ENCODE measurements at regions not wholly inside any gene's neighbourhood (a gene's known extent, or its start where the extent isn't known, plus 50 kb on each side); places are given as distances from the start of the nearest gene placed in this dataset.
"Not testable (repeated sequence)": the region's sequence is repeated elsewhere in the genome, so short reads cannot be mapped to it uniquely, and the experiment has no call there.

DNA sequence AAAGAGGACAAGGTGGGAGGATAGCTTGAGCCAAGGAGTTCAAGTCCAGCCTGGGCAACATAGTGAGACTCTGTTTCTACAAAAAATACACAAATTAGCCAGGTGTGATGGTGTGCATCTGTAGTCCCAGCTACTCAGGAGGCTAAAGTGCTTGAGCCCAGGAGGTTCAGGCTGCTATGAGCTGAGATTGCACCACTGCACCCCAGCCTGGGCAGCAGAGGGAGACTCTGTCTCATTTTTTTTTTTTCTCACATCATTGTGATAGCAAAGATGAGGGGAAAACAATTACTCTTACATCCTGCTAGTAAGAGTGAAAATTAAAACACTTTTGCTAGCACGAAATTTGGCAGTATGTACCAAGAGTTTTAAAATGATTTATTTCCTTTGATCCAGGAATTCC lies 463.7 kb downstream of the TMEM135 start:
- Histone ChIP-seq H3K27ac (ENCODE audit: low read depth in 2 of 2, low read length in 2 of 2) (no peak overlapping the region), H3K4me3 (ENCODE audit: low read length in 3 of 3) (no peak overlapping the region), H3K27me3 (ENCODE audit: control insufficient read depth, insufficient read depth, low read length) (no peaks in the 10 kb centered on the region), H3K36me3 (ENCODE audit: control insufficient read depth in 2 of 3, insufficient read depth in 3 of 3, low read length in 3 of 3) (no peaks in the 10 kb centered on the region), H3K9ac (ENCODE audit: low read length in 3 of 3) (no peak overlapping the region), H3K9me3 (ENCODE audit: control insufficient read depth in 2 of 3, insufficient read depth in 1 of 3, low read length in 3 of 3) (no peaks in the 10 kb centered on the region), H3K4me1 (ENCODE audit: control insufficient read depth in 2 of 3, insufficient read depth in 2 of 3, low read depth in 1 of 3, low read length in 3 of 3) (no peaks in the 10 kb centered on the region)
- DNase-seq (no peak), FAIRE-seq (no peak)
- intact Hi-C loops (cut with DNase I), result no loop called here
- TF ChIP-seq, protein P1, sequence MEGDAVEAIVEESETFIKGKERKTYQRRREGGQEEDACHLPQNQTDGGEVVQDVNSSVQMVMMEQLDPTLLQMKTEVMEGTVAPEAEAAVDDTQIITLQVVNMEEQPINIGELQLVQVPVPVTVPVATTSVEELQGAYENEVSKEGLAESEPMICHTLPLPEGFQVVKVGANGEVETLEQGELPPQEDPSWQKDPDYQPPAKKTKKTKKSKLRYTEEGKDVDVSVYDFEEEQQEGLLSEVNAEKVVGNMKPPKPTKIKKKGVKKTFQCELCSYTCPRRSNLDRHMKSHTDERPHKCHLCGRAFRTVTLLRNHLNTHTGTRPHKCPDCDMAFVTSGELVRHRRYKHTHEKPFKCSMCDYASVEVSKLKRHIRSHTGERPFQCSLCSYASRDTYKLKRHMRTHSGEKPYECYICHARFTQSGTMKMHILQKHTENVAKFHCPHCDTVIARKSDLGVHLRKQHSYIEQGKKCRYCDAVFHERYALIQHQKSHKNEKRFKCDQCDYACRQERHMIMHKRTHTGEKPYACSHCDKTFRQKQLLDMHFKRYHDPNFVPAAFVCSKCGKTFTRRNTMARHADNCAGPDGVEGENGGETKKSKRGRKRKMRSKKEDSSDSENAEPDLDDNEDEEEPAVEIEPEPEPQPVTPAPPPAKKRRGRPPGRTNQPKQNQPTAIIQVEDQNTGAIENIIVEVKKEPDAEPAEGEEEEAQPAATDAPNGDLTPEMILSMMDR (IDR thresholded peaks at IDR 0.05; ENCODE audit: borderline replicate concordance, extremely low read depth, insufficient read depth), result no peak

DNA sequence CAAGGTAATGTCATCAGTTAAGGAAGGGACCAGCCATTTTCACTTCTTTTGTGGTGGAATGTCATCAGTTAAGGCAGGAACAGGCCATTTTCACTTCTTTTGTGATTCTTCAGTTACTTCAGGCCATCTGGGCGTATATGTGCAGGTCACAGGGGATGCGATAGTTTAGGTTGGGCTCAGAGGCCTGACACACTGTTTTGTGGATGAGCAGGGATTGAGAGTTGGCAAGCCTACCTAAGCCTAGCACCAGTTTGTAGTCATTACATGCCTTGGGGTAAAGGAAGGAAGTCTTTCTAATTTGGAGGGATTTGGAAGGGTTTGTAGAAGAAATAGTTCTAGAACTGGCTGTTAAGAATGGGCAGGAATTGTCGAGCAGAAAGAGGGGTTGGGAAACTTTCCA lies 457.2 kb downstream of the TMEM135 start:
- H3K36me3 ChIP-seq (ENCODE audit: control insufficient read depth in 2 of 3, insufficient read depth in 3 of 3, low read length in 3 of 3); DNase-seq; FAIRE-seq; H3K9ac ChIP-seq (ENCODE audit: low read length in 3 of 3); H3K4me1 ChIP-seq (ENCODE audit: control insufficient read depth in 2 of 3, insufficient read depth in 2 of 3, low read depth in 1 of 3, low read length in 3 of 3); H3K9me3 ChIP-seq (ENCODE audit: control insufficient read depth in 2 of 3, insufficient read depth in 1 of 3, low read length in 3 of 3); H3K27me3 ChIP-seq (ENCODE audit: control insufficient read depth, insufficient read depth, low read length); intact Hi-C loops (cut with DNase I); H3K4me3 ChIP-seq (ENCODE audit: low read length in 3 of 3); H3K27ac ChIP-seq (ENCODE audit: low read depth in 2 of 2, low read length in 2 of 2): not testable (repeated sequence)

DNA sequence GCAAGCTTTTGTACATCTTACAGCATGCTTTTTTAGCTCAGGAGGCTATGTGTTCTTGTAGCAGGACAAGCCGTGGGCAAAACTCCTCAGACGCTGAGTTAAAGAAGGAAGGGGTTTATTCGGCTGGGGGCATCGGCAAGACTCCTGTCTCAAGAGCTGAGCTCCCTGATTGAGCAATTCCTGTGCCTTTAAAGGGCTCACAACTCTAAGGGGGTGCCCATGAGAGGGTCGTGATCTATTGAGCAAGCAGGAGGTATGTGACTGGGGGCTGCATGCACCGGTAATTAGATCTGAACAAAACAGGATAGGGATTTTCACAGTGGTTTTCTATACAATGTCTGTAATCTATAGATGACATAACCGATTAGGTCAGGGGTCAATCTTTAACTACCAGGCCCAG lies 456.3 kb downstream of the TMEM135 start:
- not testable (repeated sequence) for FAIRE-seq

DNA sequence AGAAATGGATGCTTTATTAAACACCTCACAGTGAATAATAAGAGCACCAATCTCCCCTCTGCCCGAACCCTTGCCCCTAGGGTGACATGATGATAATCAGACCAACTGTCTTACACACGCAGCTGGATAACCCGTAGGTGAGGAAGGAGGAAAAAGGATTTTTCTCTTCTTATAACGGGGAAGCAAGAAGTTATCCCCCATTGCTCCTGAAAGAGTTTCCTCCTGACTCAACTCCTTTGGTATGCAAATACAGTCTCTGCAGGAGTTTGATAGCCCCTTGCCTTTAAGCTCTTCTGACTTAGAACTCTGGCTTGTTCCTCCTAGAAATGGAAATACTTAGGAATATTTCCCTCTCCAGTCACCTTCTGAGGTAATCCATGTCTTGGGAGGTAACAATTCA lies 455.8 kb downstream of the TMEM135 start:
- intact Hi-C loops (cut with DNase I), result no loop called here
- H3K36me3 ChIP-seq (ENCODE audit: control insufficient read depth in 2 of 3, insufficient read depth in 3 of 3, low read length in 3 of 3), result no peaks in the 10 kb centered on the region
- no peak overlapping the region for H3K9ac ChIP-seq (ENCODE audit: low read length in 3 of 3)
- H3K4me3 ChIP-seq (ENCODE audit: low read length in 3 of 3), result no peak overlapping the region
- H3K9me3 ChIP-seq (ENCODE audit: control insufficient read depth in 2 of 3, insufficient read depth in 1 of 3, low read length in 3 of 3), result no peaks in the 10 kb centered on the region
- H3K4me1 ChIP-seq (ENCODE audit: control insufficient read depth in 2 of 3, insufficient read depth in 2 of 3, low read depth in 1 of 3, low read length in 3 of 3), result no peaks in the 10 kb centered on the region
- FAIRE-seq (no peak), DNase-seq (no peak)
- H3K27me3 ChIP-seq (ENCODE audit: control insufficient read depth, insufficient read depth, low read length), result no peaks in the 10 kb centered on the region
- H3K27ac ChIP-seq (ENCODE audit: low read depth in 2 of 2, low read length in 2 of 2), result no peak overlapping the region
- TF ChIP-seq, protein P1 (IDR thresholded peaks at IDR 0.05; ENCODE audit: borderline replicate concordance, extremely low read depth, insufficient read depth), result no peak

More for the DNA sequence above, 456.3 kb downstream of the TMEM135 start:
- H3K9me3 ChIP-seq (ENCODE audit: control insufficient read depth in 2 of 3, insufficient read depth in 1 of 3, low read length in 3 of 3); H3K4me1 ChIP-seq (ENCODE audit: control insufficient read depth in 2 of 3, insufficient read depth in 2 of 3, low read depth in 1 of 3, low read length in 3 of 3); H3K27me3 ChIP-seq (ENCODE audit: control insufficient read depth, insufficient read depth, low read length); DNase-seq; H3K36me3 ChIP-seq (ENCODE audit: control insufficient read depth in 2 of 3, insufficient read depth in 3 of 3, low read length in 3 of 3); H3K4me3 ChIP-seq (ENCODE audit: low read length in 3 of 3); H3K27ac ChIP-seq (ENCODE audit: low read depth in 2 of 2, low read length in 2 of 2); H3K9ac ChIP-seq (ENCODE audit: low read length in 3 of 3); intact Hi-C loops (cut with DNase I): not testable (repeated sequence)

DNA sequence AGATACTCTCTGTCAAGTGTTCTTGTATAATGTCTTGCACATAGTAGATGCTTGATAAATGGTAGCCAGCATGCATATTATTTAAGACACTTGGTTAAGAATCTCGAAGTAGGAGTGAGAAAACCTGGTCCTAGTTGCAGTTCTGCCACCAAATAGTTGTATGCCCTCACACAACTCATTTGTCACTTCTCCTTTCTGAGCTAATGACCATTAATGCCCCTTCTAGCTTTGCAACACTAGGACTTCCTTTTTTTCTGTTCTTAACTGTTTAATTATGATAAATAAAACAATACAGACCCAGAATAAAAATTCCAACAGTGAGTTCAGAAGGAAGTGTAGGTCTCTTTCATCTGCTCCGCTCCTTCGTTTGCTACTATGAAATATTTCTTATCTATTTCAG lies 453.6 kb downstream of the TMEM135 start:
- Histone ChIP-seq H3K4me1 (ENCODE audit: control insufficient read depth in 2 of 3, insufficient read depth in 2 of 3, low read depth in 1 of 3, low read length in 3 of 3) (no peaks in the 10 kb centered on the region), H3K36me3 (ENCODE audit: control insufficient read depth in 2 of 3, insufficient read depth in 3 of 3, low read length in 3 of 3) (no peaks in the 10 kb centered on the region), H3K9me3 (ENCODE audit: control insufficient read depth in 2 of 3, insufficient read depth in 1 of 3, low read length in 3 of 3) (no peaks in the 10 kb centered on the region), H3K9ac (ENCODE audit: low read length in 3 of 3) (no peak overlapping the region), H3K27ac (ENCODE audit: low read depth in 2 of 2, low read length in 2 of 2) (no peak overlapping the region), H3K4me3 (ENCODE audit: low read length in 3 of 3) (no peak overlapping the region), H3K27me3 (ENCODE audit: control insufficient read depth, insufficient read depth, low read length) (no peaks in the 10 kb centered on the region)
- FAIRE-seq (no peak), DNase-seq (no peak)
- TF ChIP-seq, protein P1 (IDR thresholded peaks at IDR 0.05; ENCODE audit: borderline replicate concordance, extremely low read depth, insufficient read depth), result no peak
- intact Hi-C loops (cut with DNase I), result no loop called here
